ENCODE measurements at regions not wholly inside any gene's neighbourhood (a gene's known extent, or its start where the extent isn't known, plus 50 kb on each side); places are given as distances from the start of the nearest gene placed in this dataset.

DNA sequence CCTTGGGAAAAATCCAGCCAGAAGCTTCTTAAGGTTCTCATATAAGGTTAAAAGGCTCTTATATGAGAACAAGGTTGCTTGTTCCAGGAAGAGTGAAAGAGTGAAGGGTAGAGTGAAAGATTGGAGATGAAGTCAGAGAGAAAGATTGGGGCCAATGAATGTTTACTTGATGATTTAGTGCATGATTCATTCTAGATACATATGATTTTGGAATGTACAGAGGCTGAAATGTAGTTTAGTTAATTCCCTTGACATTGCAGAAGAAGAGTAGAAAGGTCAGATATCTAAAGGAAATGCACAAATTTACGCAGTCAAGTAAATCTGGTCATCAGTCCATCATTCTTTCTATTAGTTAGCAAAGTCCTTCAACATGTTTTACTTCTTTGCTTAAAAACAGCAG, 619.8 kb upstream of the ZNF717 start:
- TF ChIP-seq POLR2A (IDR thresholded peaks at IDR 0.05) (no peak), EP300 (IDR thresholded peaks at IDR 0.05; ENCODE audit: low read depth) (no peak), POLR2AphosphoS5 (IDR thresholded peaks at IDR 0.05) (no peak)
- TF ChIP-seq, protein P1, sequence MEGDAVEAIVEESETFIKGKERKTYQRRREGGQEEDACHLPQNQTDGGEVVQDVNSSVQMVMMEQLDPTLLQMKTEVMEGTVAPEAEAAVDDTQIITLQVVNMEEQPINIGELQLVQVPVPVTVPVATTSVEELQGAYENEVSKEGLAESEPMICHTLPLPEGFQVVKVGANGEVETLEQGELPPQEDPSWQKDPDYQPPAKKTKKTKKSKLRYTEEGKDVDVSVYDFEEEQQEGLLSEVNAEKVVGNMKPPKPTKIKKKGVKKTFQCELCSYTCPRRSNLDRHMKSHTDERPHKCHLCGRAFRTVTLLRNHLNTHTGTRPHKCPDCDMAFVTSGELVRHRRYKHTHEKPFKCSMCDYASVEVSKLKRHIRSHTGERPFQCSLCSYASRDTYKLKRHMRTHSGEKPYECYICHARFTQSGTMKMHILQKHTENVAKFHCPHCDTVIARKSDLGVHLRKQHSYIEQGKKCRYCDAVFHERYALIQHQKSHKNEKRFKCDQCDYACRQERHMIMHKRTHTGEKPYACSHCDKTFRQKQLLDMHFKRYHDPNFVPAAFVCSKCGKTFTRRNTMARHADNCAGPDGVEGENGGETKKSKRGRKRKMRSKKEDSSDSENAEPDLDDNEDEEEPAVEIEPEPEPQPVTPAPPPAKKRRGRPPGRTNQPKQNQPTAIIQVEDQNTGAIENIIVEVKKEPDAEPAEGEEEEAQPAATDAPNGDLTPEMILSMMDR (IDR thresholded peaks at IDR 0.05): no peak

Measured in transverse colon (tissue), 4 donors.